ENCODE measurements at regions not wholly inside any gene's neighbourhood (a gene's known extent, or its start where the extent isn't known, plus 50 kb on each side); places are given as distances from the start of the nearest gene placed in this dataset.

GRCh38 chr6:45724027-45724426, 291.6 kb downstream of the CLIC5 start:
- in situ Hi-C loops (cut with HindIII; ENCODE audit: low pct_unique_long_range_greater_than_20kb, low sequenced_read_pairs) = no loop called here
- DNase-seq (ENCODE audit: low read depth, low spot score) = no peak

- in situ Hi-C loops (cut with HindIII; ENCODE audit: low pct_unique_long_range_greater_than_20kb, low sequenced_read_pairs) = no loop called here
- no peak for DNase-seq (ENCODE audit: low read depth, low spot score)
These were observed 292.8 kb downstream of the CLIC5 start for GRCh38 chr6:45722876-45723275.

GRCh38 chr6:45721665-45722064, 294.0 kb downstream of the CLIC5 start:
- no peak for DNase-seq (ENCODE audit: low read depth, low spot score)
- in situ Hi-C loops (cut with HindIII; ENCODE audit: low pct_unique_long_range_greater_than_20kb, low sequenced_read_pairs) = no loop called here

GRCh38 chr6:45718871-45719270, 296.8 kb downstream of the CLIC5 start:
- in situ Hi-C loops (cut with HindIII; ENCODE audit: low pct_unique_long_range_greater_than_20kb, low sequenced_read_pairs) = no loop called here
- DNase-seq (ENCODE audit: low read depth, low spot score) = no peak

- no peak for DNase-seq (ENCODE audit: low read depth, low spot score)
- in situ Hi-C loops (cut with HindIII; ENCODE audit: low pct_unique_long_range_greater_than_20kb, low sequenced_read_pairs) = no loop called here
These were observed 297.5 kb downstream of the CLIC5 start for GRCh38 chr6:45718131-45718530.

DNA sequence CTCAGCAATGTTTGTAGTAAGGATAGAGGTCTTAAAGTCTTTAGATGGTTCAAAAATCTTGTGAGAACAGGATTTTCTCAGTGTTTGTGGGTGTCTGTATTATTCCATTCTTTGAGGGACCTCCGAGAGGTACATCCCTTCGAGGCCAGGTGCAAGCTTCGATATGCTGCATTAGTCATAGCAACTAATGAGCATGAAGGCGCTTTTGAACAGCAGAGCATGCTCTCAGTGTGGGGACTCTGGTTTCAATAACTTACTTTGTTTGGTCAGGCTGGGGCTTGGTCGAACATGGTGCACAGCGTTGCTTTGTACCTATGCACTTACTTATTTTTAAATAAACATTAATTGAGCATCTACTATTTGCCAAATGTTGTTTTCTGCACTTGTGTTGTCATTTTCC, 297.9 kb downstream of the CLIC5 start:
- in situ Hi-C loops (cut with HindIII; ENCODE audit: low pct_unique_long_range_greater_than_20kb, low sequenced_read_pairs) = no loop called here
- DNase-seq (ENCODE audit: low read depth, low spot score) = no peak

- no peak for DNase-seq (ENCODE audit: low read depth, low spot score)
- in situ Hi-C loops (cut with HindIII; ENCODE audit: low pct_unique_long_range_greater_than_20kb, low sequenced_read_pairs) = no loop called here
These were observed 298.6 kb downstream of the CLIC5 start for GRCh38 chr6:45717027-45717426.

DNA sequence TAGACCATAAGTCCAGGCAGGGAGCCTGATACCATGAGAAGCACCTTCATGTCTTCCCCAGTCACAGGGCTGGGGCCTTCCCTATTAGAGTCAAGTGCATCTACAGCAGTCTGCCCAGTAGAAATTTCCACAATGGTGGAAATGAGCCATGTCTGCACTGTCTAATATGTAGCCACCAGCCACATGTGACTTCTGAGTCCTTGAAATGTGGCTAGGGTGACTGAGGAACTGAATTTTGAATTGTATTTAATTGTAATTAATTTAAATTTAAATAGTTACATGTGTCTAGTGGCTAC, 300.2 kb downstream of the CLIC5 start:
- in situ Hi-C loops (cut with HindIII; ENCODE audit: low pct_unique_long_range_greater_than_20kb, low sequenced_read_pairs) = no loop called here
- no peak for DNase-seq (ENCODE audit: low read depth, low spot score)

- peak; percentile 85 for DNase-seq (ENCODE audit: low read depth, low spot score)
These were observed 300.7 kb downstream of the CLIC5 start for GRCh38 chr6:45714741-45715507.

GRCh38 chr6:45714006-45714730, 301.5 kb downstream of the CLIC5 start:
- in situ Hi-C loops (cut with HindIII; ENCODE audit: low pct_unique_long_range_greater_than_20kb, low sequenced_read_pairs) = no loop called here
- no peak for DNase-seq (ENCODE audit: low read depth, low spot score)

More at GRCh38 chr6:45714741-45715507, 300.7 kb downstream of the CLIC5 start:
- in situ Hi-C loops (cut with HindIII; ENCODE audit: low pct_unique_long_range_greater_than_20kb, low sequenced_read_pairs) = no loop called here
